Caco-2 (cell line): ENCODE measurements at regions not wholly inside any gene's neighbourhood (a gene's known extent, or its start where the extent isn't known, plus 50 kb on each side); places are given as distances from the start of the nearest gene placed in this dataset.
"Not testable (repeated sequence)": the region's sequence is repeated elsewhere in the genome, so short reads cannot be mapped to it uniquely, and the experiment has no call there.

Source experiments
- BruUV-seq: library from RNA; stranded (reverse); fragments of 400-500 nt; replicated peaks from 2 replicates; lab custom pipeline; 2021; lab: Mats Ljungman, UMichigan
- CTCF ChIA-PET: fragments of 300-600 bp; sonication (Branson Sonifier 250); formaldehyde crosslinking; loops from one replicate; lab custom pipeline; 2022; ENCODE audit warnings: antibody characterized with exemption; lab: Charles Lee
- POLR2A ChIA-PET: fragments of 300-600 bp; sonication (Branson Sonifier 250); formaldehyde crosslinking; loops from one replicate; lab custom pipeline; 2022; ENCODE audit warnings: antibody characterized with exemption; lab: Charles Lee
- DNase-seq, 2 experiments: peaks; one replicate each; pipeline versions ENCODE4 v3.0.0 to v3.0.0-alpha.2; 2020 to 2022
- H3K27me3 ChIP-seq: replicated peaks from 2 replicates; pipeline ENCODE4 v1.6.0; 2011; ENCODE audit warnings: low read length; ENCODE audit not compliant: control insufficient read depth, insufficient read depth
- H3K36me3 ChIP-seq: 2 replicates; pipeline ENCODE4 v1.5.1; 2011; ENCODE audit warnings: low read length; ENCODE audit not compliant: control insufficient read depth, insufficient read depth
- H3K4me1 ChIP-seq: fragments of 250-450 bp; sonication (Bioruptor Pico); 2 replicates; pipeline ENCODE4 v1.5.1; 2020; ENCODE audit warnings: mild to moderate bottlenecking
- H3K4me3 ChIP-seq: 2 replicates; pipeline ENCODE4 v1.5.1; 2011; ENCODE audit warnings: low read depth, mild to moderate bottlenecking, control low read depth, low read length
- H3K9me3 ChIP-seq: fragments of 250-450 bp; sonication (Bioruptor Pico); 2 replicates; pipeline ENCODE4 v1.5.1; 2020; ENCODE audit warnings: mild to moderate bottlenecking, moderate library complexity
- H3K27ac Mint-ChIP-seq: one replicate; pipeline ENCODE4 v1.8.0; 2022; ENCODE audit warnings: mixed read lengths; ENCODE audit not compliant: unreplicated experiment
- H3K27me3 Mint-ChIP-seq: one replicate; pipeline ENCODE4 v1.8.0; 2022; ENCODE audit warnings: mixed read lengths; ENCODE audit not compliant: insufficient read depth, unreplicated experiment
- H3K36me3 Mint-ChIP-seq: one replicate; pipeline ENCODE4 v1.8.0; 2022; ENCODE audit warnings: mild to moderate bottlenecking, mixed read lengths; ENCODE audit not compliant: insufficient read depth, unreplicated experiment
- H3K4me1 Mint-ChIP-seq: one replicate; pipeline ENCODE4 v1.8.0; 2022; ENCODE audit warnings: low read depth, mixed read lengths; ENCODE audit not compliant: unreplicated experiment
- H3K4me3 Mint-ChIP-seq: one replicate; pipeline ENCODE4 v1.8.0; 2022; ENCODE audit warnings: mild to moderate bottlenecking, moderate library complexity, mixed read lengths; ENCODE audit not compliant: unreplicated experiment
- H3K9me3 Mint-ChIP-seq: one replicate; pipeline ENCODE4 v1.8.0; 2022; ENCODE audit warnings: mixed read lengths; ENCODE audit not compliant: unreplicated experiment
- intact Hi-C: fragments of 100-400 bp; cut with micrococcal nuclease; formaldehyde crosslinking; loops from one replicate; pipeline ENCODE4 v1.10.0; 2022; ENCODE audit not compliant: unreplicated experiment
- TF ChIP-seq, protein P1 (sequence below), 2 experiments: fragments of 200-600 bp in 1 of 2; IDR thresholded peaks; 1 replicate in 1 of 2; 2 replicates in 1 of 2; pipeline versions ENCODE4 v1.5.1 to v1.8.0; 2011 to 2022; ENCODE audit warnings: antibody characterized with exemption in 1 of 2, control low read depth in 1 of 2, inconsistent platforms in 1 of 2, low read depth in 1 of 2, low read length in 1 of 2, mild to moderate bottlenecking in 1 of 2, moderate library complexity in 1 of 2; ENCODE audit not compliant: insufficient read depth in 1 of 2, severe bottlenecking in 1 of 2, unreplicated experiment in 1 of 2

DNA sequence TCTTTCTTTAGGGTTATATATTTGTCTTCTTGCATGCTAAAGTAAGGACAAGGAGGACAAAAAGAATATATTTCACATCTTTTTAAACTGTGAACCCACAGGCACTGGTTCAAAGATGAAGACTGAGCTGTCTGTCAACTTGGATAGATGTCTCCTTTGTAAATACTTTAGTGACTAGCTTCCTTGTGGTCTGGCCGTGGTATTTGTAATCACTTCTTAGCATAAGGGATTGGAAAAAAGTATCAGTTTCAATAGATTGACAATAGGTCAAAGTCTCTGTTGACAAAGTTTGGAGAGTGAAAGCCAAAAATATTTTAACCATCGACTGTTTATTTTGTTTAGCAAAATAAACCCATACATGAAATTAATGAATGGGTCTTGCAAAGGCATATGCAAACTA lies 91.4 kb downstream of the TMEM167A start:
- TF ChIP-seq, protein P1, sequence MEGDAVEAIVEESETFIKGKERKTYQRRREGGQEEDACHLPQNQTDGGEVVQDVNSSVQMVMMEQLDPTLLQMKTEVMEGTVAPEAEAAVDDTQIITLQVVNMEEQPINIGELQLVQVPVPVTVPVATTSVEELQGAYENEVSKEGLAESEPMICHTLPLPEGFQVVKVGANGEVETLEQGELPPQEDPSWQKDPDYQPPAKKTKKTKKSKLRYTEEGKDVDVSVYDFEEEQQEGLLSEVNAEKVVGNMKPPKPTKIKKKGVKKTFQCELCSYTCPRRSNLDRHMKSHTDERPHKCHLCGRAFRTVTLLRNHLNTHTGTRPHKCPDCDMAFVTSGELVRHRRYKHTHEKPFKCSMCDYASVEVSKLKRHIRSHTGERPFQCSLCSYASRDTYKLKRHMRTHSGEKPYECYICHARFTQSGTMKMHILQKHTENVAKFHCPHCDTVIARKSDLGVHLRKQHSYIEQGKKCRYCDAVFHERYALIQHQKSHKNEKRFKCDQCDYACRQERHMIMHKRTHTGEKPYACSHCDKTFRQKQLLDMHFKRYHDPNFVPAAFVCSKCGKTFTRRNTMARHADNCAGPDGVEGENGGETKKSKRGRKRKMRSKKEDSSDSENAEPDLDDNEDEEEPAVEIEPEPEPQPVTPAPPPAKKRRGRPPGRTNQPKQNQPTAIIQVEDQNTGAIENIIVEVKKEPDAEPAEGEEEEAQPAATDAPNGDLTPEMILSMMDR (IDR thresholded peaks at IDR 0.05; ENCODE audit: insufficient read depth in 1 of 2, low read depth in 1 of 2, low read length in 1 of 2, severe bottlenecking in 1 of 2, unreplicated experiment in 1 of 2) = no peak
- H3K36me3 Mint-ChIP-seq = no peaks in the 10 kb centered on the region
- H3K36me3 ChIP-seq = no peaks in the 10 kb centered on the region
- H3K4me1 ChIP-seq = no peaks in the 10 kb centered on the region
- intact Hi-C loops = no loop called here
- H3K4me3 Mint-ChIP-seq = no peak overlapping the region
- H3K9me3 ChIP-seq = no peaks in the 10 kb centered on the region
- ChIA-PET POLR2A (no interaction called here), CTCF (no interaction called here)
- no peak for DNase-seq
- H3K4me1 Mint-ChIP-seq = no peaks in the 10 kb centered on the region
- H3K27me3 Mint-ChIP-seq = no peaks in the 10 kb centered on the region
- H3K4me3 ChIP-seq = no peak overlapping the region
- no peaks in the 10 kb centered on the region for H3K27me3 ChIP-seq
- BruUV-seq = no TSS peak
- H3K27ac Mint-ChIP-seq = no peak overlapping the region
- H3K9me3 Mint-ChIP-seq = no peaks in the 10 kb centered on the region

DNA sequence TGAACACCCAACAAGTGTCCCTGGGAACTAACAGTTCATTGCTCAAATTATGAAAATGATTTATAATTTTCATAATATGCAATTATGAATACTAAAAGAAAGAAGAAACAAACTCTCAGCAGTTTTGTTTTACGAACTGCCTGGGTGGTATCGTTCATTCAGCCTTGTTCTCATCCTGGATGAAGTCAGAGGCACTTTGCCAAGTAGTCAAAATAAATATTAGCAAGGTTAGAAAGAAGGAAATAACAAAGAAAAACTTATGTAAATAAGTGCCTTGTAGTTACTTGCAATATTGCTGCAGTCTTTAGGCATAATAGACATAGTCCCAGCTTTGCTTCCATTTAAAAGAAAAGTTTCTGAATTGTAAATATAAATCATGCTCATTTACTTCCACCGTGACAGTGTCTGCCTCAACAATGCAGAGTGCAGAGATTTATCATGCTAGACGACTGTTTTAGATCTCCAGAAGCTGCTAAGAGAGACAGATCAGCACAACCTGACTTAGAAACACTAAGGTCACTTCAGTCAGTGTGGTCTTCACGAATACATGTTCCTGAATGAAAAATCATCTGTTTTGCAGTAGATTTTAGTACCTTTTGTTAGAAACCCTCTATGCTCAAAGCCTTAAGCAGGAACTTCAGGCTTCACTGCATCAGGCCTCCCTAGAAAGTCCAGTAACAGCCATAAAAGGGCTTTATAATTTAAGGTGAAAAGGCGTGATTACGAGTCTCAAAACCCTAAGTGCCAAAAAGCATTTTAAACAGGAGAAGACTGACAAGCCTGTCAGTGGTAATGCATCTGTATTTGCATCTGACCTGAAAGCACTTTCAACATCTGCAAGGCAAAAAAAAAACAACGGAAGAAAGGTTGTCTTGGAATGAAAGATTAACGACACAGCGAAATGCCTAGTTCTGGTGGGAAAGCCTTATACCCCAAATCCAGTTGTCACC lies 92.1 kb downstream of the TMEM167A start:
- no peaks in the 10 kb centered on the region for H3K4me1 Mint-ChIP-seq
- TF ChIP-seq, protein P1 (IDR thresholded peaks at IDR 0.05; ENCODE audit: insufficient read depth in 1 of 2, low read depth in 1 of 2, low read length in 1 of 2, severe bottlenecking in 1 of 2, unreplicated experiment in 1 of 2) = no peak
- H3K36me3 ChIP-seq = no peaks in the 10 kb centered on the region
- H3K4me3 ChIP-seq = no peak overlapping the region
- H3K27me3 ChIP-seq = no peaks in the 10 kb centered on the region
- CTCF ChIA-PET = no interaction called here
- POLR2A ChIA-PET = no interaction called here
- intact Hi-C loops = no loop called here
- no peak for DNase-seq
- H3K9me3 Mint-ChIP-seq = peaks cover 4% of the 10 kb centered on the region
- no peak overlapping the region for H3K4me3 Mint-ChIP-seq
- no peaks in the 10 kb centered on the region for H3K9me3 ChIP-seq
- H3K27ac Mint-ChIP-seq = no peak overlapping the region
- H3K27me3 Mint-ChIP-seq = no peaks in the 10 kb centered on the region
- no TSS peak for BruUV-seq
- no peaks in the 10 kb centered on the region for H3K4me1 ChIP-seq
- no peaks in the 10 kb centered on the region for H3K36me3 Mint-ChIP-seq

DNA sequence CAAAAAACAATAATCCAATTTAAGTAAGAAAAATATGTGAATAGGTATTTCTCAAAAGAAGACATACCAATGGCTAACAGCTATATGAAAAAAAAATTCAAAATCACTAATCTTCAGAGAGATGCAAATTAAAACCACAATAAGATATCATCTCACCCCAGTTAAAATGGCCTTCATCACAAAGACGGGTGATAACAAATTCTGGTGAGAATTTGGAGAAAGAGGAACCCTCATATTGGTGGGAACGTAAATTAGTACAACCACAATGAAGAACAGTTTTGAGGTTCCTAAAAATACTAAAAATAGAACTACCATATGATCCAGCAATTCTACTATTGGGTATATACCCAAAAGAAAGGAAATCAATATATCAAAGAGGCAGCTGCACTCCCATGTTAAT lies 94.3 kb downstream of the TMEM167A start:
- BruUV-seq = no TSS peak
- peaks cover 3% of the 10 kb centered on the region for H3K9me3 ChIP-seq
- intact Hi-C loops = no loop called here
- no peaks in the 10 kb centered on the region for H3K36me3 ChIP-seq
- H3K27me3 ChIP-seq = no peaks in the 10 kb centered on the region
- no peak for DNase-seq
- Mint-ChIP-seq H3K9me3 (peaks cover 23% of the 10 kb centered on the region), H3K27me3 (no peaks in the 10 kb centered on the region), H3K4me1 (no peaks in the 10 kb centered on the region), H3K36me3 (no peaks in the 10 kb centered on the region), H3K4me3 (no peak overlapping the region), H3K27ac (no peak overlapping the region)
- ChIA-PET CTCF (no interaction called here), POLR2A (no interaction called here)
- H3K4me3 ChIP-seq = no peak overlapping the region
- H3K4me1 ChIP-seq = no peaks in the 10 kb centered on the region
- TF ChIP-seq, protein P1 (IDR thresholded peaks at IDR 0.05; ENCODE audit: insufficient read depth in 1 of 2, low read depth in 1 of 2, low read length in 1 of 2, severe bottlenecking in 1 of 2, unreplicated experiment in 1 of 2) = no peak

DNA sequence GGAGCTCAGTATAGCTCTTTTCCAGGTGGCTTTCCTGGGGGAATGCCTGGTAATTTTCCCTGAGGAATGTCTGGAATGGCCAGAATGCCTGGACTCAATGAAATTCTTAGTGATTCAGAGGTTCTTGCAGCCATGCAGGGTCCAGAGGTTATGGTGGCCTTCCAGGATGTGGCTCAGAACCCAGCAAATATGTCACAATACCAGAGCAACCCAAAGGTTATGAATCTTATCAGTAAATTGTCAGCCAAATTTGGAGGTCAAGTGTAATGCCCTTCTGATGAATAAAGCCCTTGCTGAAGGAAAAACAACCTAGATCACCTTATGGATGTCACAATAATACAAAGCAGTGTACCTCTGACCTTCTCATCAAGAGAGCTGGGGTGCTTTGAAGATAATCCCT lies 100.3 kb downstream of the TMEM167A start:
- H3K36me3 Mint-ChIP-seq, H3K36me3 ChIP-seq, H3K27me3 Mint-ChIP-seq, CTCF ChIA-PET, intact Hi-C loops, BruUV-seq, H3K4me1 ChIP-seq, H3K4me3 Mint-ChIP-seq, H3K27ac Mint-ChIP-seq, H3K27me3 ChIP-seq, H3K4me3 ChIP-seq: not testable (repeated sequence)
- H3K4me1 Mint-ChIP-seq = peaks cover 14% of the 10 kb centered on the region
- peaks cover 64% of the 10 kb centered on the region for H3K9me3 Mint-ChIP-seq
- peaks cover 18% of the 10 kb centered on the region for H3K9me3 ChIP-seq
- POLR2A ChIA-PET = interaction anchor here (0.5 kb wide), 1 partner anchor 251 kb away, joined by 3 read pairs; no protein-coding TSS in a partner anchor
- peak; percentile 47 to 78 for DNase-seq
